NCI-H524 treated with DMSO at 0.1 percent for 48 hours (cell line): ENCODE measurements at regions not wholly inside any gene's neighbourhood (a gene's known extent, or its start where the extent isn't known, plus 50 kb on each side); places are given as distances from the start of the nearest gene placed in this dataset.
"Not testable (repeated sequence)": the region's sequence is repeated elsewhere in the genome, so short reads cannot be mapped to it uniquely, and the experiment has no call there.

ENCODE experiments used
- DNase-seq: peaks from one replicate; lab custom pipeline; 2025; lab: John Stamatoyannopoulos, UW

GRCh38 chr20:40856653-40857052 is 167.6 kb upstream of the MAFB start:
- DNase-seq = no peak

DNA sequence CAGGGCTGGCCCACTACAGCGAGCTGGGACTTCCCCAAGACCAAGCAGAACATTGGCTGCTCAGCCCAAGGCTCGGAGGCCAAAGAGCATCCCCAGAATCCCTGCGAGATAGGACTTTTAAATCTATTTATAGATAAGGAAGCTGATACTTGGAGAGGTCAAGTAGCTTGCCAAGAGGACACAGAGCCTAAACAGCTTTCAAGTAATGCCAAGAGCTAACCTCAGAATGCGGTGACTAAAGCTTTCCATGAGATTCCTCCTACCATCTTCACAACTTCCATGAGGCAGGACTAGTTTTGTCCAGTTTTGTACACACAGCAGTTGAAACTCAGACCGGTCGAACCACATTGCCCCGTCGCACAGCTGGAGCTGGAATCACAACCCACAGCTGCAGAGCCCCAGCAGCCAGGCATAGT is 168.1 kb upstream of the TOP1 start:
- no peak for DNase-seq

DNA sequence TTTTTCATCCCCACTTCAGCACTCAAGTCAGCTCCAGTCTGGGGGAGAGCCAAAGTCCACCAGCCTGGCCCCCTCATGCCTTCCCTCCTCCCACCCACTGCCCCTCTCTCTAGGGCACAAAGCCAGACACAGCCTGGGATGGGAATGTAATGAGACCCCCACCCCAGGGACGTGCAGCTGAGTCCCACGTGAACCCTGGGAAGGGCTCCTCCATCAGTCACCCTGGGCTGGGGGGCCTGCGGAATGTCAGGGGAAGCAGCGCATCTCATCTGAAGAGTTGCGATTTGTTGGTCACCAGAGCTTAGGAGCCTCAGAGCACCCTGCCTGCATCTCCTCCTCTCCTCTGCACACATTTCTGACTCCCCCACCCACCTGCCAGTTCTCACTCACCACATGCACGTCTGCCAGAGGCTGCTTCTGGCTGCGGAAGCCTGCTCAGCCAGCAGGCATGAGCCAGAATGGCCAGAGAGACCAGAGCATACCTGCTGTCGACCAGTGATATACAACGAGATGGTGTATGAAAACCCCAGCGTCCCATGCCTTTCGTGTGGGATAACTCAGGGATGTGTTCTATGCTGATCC is 167.1 kb upstream of the TOP1 start:
- DNase-seq = no peak

- no peak for DNase-seq
Observed at GRCh38 chr20:40863355-40863919, 165.2 kb upstream of the TOP1 start.

- DNase-seq = no peak
Observed at GRCh38 chr20:40864470-40864869, 164.2 kb upstream of the TOP1 start.

DNA sequence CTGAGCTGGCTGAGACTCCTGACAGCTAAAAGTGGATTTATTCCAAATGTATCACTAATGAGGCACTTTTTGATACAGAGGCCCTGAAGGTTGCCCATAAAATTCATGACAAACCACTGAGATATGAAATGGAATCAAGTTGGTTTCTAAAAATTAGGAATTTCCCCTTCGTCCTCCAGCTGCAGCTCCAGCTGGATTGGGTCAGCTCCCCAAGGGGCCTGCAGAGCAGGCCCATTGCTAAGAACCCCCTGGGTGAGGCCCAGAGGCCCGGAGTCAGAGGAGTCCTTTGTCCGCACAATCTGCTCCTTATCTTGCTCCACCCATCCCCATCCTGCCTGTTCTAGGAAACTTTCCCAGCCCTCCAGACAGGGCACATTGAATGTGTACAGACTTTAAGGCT is 163.5 kb upstream of the TOP1 start:
- DNase-seq = no peak

DNA sequence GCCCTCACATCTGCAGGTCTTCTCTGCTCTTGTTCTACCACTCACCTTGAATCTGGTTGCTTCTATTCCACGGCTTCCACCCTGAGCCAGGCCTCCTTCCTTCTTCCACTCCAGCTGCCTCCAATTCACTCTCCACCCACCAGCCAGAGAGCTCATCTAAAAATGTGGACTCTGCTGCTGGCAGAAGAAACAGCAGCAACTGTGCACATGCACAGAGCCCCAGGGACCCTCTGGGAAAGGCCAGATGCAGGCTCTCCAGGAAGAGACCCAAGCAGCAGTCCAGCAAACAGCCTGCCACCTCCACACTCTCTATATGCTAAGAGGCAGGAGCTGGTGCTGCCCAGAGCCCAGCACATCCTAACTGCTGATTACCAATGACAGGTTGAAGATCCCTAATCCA is 162.6 kb upstream of the TOP1 start:
- DNase-seq = no peak

DNA sequence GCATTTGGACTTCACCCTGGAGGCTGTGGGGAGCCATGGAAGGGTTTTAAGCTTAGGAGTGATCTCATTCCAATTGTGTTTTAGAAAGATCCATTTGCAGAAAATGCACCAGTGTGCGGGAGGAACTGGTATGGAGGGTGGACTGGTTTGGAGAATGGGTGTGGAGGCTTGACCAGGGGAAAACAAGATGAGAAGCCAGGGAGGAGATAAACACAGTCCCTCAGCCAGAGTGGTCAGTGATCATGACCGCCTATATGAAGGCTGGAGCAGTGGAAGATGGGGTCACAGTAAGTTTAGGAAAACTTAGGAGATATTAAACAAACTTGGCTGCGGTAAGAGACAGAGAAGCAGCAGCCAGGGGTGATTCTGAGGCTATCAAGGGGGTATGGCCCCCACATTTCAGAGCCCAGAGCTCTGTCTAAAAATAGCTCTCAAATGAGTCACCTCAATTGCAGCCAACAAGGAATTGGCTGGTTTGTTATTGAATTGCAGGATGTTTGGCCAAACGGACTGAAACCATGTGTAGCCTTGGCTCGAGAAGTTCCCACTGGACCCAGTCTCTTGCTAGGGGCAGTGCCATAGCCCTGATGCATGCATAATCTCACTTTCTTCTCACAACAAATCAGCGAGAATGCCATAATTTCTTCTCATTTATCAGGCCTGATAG is 159.9 kb upstream of the TOP1 start:
- DNase-seq = no peak

GRCh38 chr20:40869218-40870147 is 159.1 kb upstream of the TOP1 start:
- no peak for DNase-seq

DNA sequence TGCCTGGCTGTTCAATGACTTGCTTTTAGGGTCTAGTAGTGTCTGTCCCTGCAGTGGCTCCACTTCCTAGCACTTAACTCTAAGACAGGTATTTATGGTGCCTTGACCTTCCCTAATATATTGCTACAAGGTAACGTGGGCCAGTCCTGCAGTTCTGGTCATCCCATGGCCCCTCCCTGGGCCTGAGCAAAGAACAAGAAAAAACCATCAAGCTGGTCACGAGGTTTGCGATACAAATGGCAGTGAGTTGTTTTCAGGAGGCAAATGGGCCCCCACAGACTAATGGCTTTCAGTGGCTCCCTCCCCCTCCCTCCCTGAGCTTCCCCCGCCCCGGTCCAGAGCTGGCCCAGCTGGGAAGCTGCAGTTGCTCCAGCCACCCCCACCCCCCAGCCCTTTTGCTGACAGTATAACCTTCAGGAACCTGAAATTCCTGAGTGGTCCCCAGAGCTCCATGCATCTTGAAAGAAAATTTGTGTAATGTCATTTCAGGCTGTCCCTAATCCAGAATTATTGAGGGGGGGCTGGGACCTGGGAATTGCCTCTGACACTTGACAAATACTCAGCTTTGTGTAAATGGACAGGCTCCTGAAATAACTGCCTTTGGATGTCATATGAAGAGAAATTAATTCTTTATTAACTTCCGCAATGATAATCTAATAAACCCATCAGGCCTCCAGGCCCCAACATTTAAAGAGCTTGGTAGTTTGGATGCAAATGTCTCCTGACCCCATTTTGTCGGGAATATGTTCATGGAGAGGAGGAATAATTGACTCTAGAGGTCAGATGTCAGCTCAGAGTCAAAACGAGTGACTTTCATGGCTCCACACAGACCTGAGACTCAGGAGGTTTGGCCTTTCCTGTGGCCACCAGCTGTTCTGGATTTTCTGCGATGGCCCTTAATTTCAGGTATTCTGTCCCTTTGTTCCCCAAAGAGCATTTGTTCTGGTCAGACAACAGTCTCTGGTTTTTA is 153.2 kb upstream of the TOP1 start:
- DNase-seq = no peak

- DNase-seq = not testable (repeated sequence)
Observed at GRCh38 chr20:40878099-40878498, 150.5 kb upstream of the TOP1 start.

- no peak for DNase-seq
Observed at GRCh38 chr20:40880063-40880728, 148.4 kb upstream of the TOP1 start.

DNA sequence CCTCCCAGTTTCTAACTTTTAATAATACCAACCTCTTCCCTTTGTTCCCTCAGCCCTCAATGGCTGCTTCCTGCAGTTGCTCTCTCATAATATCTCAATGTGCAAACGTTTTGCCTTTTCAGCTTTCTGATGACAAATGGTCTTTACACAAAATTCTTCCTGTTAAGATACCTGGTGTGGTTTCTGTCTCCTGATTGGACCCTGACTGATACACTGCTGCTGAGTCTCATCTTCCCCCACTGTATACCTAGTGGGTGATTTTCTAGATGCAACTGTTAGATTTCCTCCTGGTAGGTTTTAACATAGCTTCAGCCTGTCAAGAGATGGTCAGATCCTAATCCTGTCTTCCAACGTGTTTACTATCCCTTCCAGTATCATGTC is 147.9 kb upstream of the TOP1 start:
- no peak for DNase-seq

- DNase-seq = no peak
Observed at GRCh38 chr20:40882152-40882551, 146.5 kb upstream of the TOP1 start.

- no peak for DNase-seq
Observed at GRCh38 chr20:40883097-40883496, 145.5 kb upstream of the TOP1 start.

DNA sequence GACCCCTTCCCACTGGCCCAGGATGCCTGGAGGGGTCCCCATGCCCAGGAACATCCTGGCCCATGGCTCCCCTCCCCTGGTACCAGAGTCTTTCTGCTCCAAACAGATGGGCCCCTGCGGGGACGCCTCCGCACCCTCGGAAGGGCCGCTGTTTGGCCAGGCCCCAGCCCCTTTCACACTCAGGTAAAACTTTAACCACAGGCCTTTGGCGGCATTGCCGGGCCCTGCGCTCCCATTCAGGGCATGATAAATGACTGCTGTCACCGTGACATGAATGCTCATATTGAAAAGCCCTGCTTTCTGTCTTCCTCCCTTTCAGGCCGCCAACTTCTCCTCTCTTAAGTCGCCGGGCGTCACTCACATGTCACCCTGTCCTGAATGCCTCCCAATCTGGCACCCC is 141.5 kb upstream of the TOP1 start:
- DNase-seq = no peak

DNA sequence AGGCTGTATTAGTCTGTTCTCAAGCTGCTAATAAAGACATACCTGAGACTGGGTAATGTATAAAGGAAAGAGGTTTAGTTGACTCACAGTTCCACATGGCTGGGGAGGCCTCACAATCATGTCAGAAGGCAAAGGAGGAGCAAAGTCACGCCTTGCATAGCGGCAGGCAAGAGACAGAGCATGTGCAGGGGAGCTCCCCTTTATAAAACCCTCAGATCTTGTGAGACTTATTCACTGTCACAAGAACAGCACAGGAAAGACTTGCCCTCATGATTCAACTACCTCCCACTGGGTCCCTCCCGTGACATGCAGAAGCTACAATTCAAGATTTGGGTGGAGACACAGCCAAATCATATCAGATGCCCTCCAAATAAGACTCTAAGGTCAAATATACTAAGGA is 139.4 kb upstream of the TOP1 start:
- not testable (repeated sequence) for DNase-seq

- DNase-seq = no peak
Observed at GRCh38 chr20:40890181-40890580, 138.4 kb upstream of the TOP1 start.

- no peak for DNase-seq
Observed at GRCh38 chr20:40890635-40891034, 138.0 kb upstream of the TOP1 start.

- DNase-seq = no peak
Observed at GRCh38 chr20:40891351-40891750, 137.3 kb upstream of the TOP1 start.

DNA sequence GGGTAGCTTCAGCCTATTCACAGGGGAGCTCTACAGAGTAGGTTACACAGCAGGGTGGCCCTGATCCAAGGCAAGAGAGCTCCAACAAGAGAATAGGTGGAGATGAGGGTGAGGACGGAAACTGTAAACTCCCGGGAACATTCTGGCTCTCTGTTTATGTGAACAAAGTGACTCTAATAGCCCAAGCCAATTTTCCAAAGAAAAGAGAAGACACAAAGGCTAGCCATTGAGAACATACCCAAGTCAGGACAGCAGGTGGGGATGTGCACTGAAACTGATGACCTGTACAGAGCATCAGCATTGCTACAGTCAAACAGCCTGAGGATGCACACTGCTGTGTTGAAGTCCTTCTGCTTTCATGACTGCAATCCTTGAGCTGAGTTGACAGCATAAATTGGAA is 136.0 kb upstream of the TOP1 start:
- no peak for DNase-seq
